NB4 (cell line): ENCODE measurements at regions not wholly inside any gene's neighbourhood (a gene's known extent, or its start where the extent isn't known, plus 50 kb on each side); places are given as distances from the start of the nearest gene placed in this dataset.

Experiments used
- CTCF ChIP-seq: IDR thresholded peaks from one replicate; pipeline ENCODE4 v1.5.1; 2012; ENCODE audit warnings: low read depth, low read length
- MYC ChIP-seq: IDR thresholded peaks from 2 replicates; pipeline ENCODE4 v1.6.1; 2011; ENCODE audit warnings: low read depth, low read length
- POLR2A ChIP-seq: IDR thresholded peaks from 2 replicates; pipeline ENCODE4 v1.6.1; 2011; ENCODE audit warnings: mild to moderate bottlenecking; ENCODE audit not compliant: insufficient read length; ENCODE audit errors: extremely low read depth

- TF ChIP-seq POLR2A (no peak), CTCF (no peak), MYC (no peak)
Measured at GRCh38 chr20:53827292-53828087, 233.9 kb upstream of the ZNF217 start.
